PC-9 (cell line): ENCODE measurements at regions not wholly inside any gene's neighbourhood (a gene's known extent, or its start where the extent isn't known, plus 50 kb on each side); places are given as distances from the start of the nearest gene placed in this dataset.

Source experiments
- BruUV-seq: library from RNA; stranded (reverse); fragments of 400-500 nt; replicated peaks from 2 replicates; lab custom pipeline; 2021; lab: Mats Ljungman, UMichigan
- CTCF ChIA-PET: fragments of 300-600 bp; sonication (Branson Sonifier 250); formaldehyde crosslinking; loops from one replicate; lab custom pipeline; 2022; ENCODE audit warnings: antibody characterized with exemption; lab: Charles Lee
- POLR2A ChIA-PET: fragments of 300-600 bp; sonication (Branson Sonifier 250); formaldehyde crosslinking; loops from one replicate; lab custom pipeline; 2022; ENCODE audit warnings: antibody characterized with exemption; ENCODE audit not compliant: unreplicated experiment; lab: Charles Lee
- DNase-seq, 2 experiments: peaks; one replicate each; pipeline versions ENCODE4 v3.0.0 to v3.0.0-alpha.2; 2015 to 2022; ENCODE audit warnings: mixed read lengths in 1 of 2
- H2AFZ ChIP-seq: fragments of 200-600 bp; sonication (generic); 2 replicates; pipeline ENCODE4 v1.8.1; 2017; ENCODE audit warnings: antibody characterized with exemption
- H3F3A ChIP-seq: fragments of 200-600 bp; sonication (generic); 2 replicates; pipeline ENCODE4 v1.8.1; 2017; ENCODE audit warnings: antibody characterized with exemption, mild to moderate bottlenecking, low read depth; ENCODE audit not compliant: insufficient read depth
- H3K27ac ChIP-seq: fragments of 200-600 bp; sonication (generic); 2 replicates; pipeline ENCODE4 v1.6.1; 2016; ENCODE audit warnings: mixed run types
- H3K27me3 ChIP-seq: fragments of 200-600 bp; sonication (generic); 2 replicates; pipeline ENCODE4 v1.6.1; 2016; ENCODE audit warnings: low read depth, mixed run types; ENCODE audit not compliant: insufficient read depth
- H3K36me3 ChIP-seq: fragments of 200-600 bp; sonication (generic); 2 replicates; pipeline ENCODE4 v1.6.1; 2016; ENCODE audit warnings: low read depth, mixed run types
- H3K4me1 ChIP-seq: fragments of 200-600 bp; sonication (generic); replicated peaks from 2 replicates; pipeline ENCODE4 v1.6.1; 2016; ENCODE audit warnings: mixed run types; ENCODE audit not compliant: insufficient read depth
- H3K4me2 ChIP-seq: fragments of 200-600 bp; sonication (generic); 2 replicates; pipeline ENCODE4 v1.6.1; 2017; ENCODE audit warnings: mixed run types
- H3K4me3 ChIP-seq: fragments of 200-600 bp; sonication (generic); 2 replicates; pipeline ENCODE4 v1.6.1; 2016; ENCODE audit warnings: mixed run types
- H3K79me2 ChIP-seq: fragments of 200-600 bp; sonication (generic); 2 replicates; pipeline ENCODE4 v1.6.1; 2017; ENCODE audit warnings: low read depth, mixed run types
- H3K9me2 ChIP-seq: fragments of 200-600 bp; sonication (generic); 2 replicates; pipeline ENCODE4 v1.8.1; 2017; ENCODE audit warnings: mild to moderate bottlenecking; ENCODE audit not compliant: insufficient read depth
- H3K9me3 ChIP-seq: fragments of 200-600 bp; sonication (generic); 2 replicates; pipeline ENCODE4 v1.8.1; 2016; ENCODE audit warnings: low read depth; ENCODE audit not compliant: insufficient read depth
- H4K20me1 ChIP-seq: fragments of 200-600 bp; sonication (generic); 2 replicates; pipeline ENCODE4 v1.8.1; 2017; ENCODE audit not compliant: insufficient read depth
- CTCF ChIP-seq: fragments of 200-600 bp; sonication (generic); conservative IDR thresholded peaks from 2 replicates; pipeline ENCODE4 v1.6.1; 2017; ENCODE audit warnings: mixed run types, antibody characterized with exemption, mild to moderate bottlenecking, moderate library complexity
- EZH2 ChIP-seq: fragments of 200-600 bp; sonication (generic); IDR thresholded peaks from 2 replicates; pipeline ENCODE4 v1.8.0; 2017; ENCODE audit warnings: antibody characterized with exemption, low read depth
- intact Hi-C: fragments of 100-400 bp; cut with micrococcal nuclease; formaldehyde crosslinking; loops from one replicate; pipeline ENCODE4 v1.10.0; 2022; ENCODE audit not compliant: unreplicated experiment

GRCh38 chr15:81434851-81435250 is 60.8 kb upstream of the TMC3 start:
- Histone ChIP-seq H3K36me3 (no peaks in the 10 kb centered on the region), H3K9me3 (no peaks in the 10 kb centered on the region), H3K79me2 (no peaks in the 10 kb centered on the region), H3K9me2 (no peaks in the 10 kb centered on the region; the same call in 1 of the 2 replicates), H3K4me1 (no peaks in the 10 kb centered on the region), H3F3A (no peaks in the 10 kb centered on the region), H3K27ac (no peak overlapping the region), H4K20me1 (no peaks in the 10 kb centered on the region), H3K4me2 (no peak overlapping the region), H2AFZ (no peak overlapping the region), H3K27me3 (peaks cover 8% of the 10 kb centered on the region; the same call in 1 of the 2 replicates), H3K4me3 (no peak overlapping the region)
- CTCF ChIA-PET, result no interaction called here
- intact Hi-C loops, result no loop called here
- no peak for TF ChIP-seq CTCF
- no peak for TF ChIP-seq EZH2
- no TSS peak for BruUV-seq
- POLR2A ChIA-PET, result no interaction called here
- no peak for DNase-seq

DNA sequence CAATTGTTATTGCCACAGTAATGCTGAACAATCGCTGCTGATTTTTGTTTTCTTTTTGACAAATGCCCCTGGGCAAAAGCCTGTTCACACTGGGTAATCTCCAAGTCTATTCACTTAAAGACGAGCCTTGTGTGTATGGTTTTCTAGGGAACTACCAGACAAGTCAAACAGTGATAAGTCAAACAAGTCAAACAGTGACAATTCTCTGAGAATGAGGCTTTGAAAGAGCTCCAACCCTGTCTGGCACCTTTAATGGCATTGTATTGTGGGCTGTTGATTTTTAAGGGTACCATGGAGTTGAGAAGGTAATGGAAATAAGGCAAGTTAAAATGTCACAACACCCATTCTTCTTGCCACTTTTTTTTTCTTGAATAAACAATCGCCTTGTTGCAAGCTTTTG is 59.4 kb upstream of the TMC3 start:
- H3K4me2 ChIP-seq, result no peak overlapping the region
- no TSS peak for BruUV-seq
- TF ChIP-seq EZH2 (no peak), CTCF (no peak)
- intact Hi-C loops, result no loop called here
- no peaks in the 10 kb centered on the region for H3K9me2 ChIP-seq
- no peak for DNase-seq
- H4K20me1 ChIP-seq, result no peaks in the 10 kb centered on the region
- no peaks in the 10 kb centered on the region for H3K79me2 ChIP-seq
- no peaks in the 10 kb centered on the region for H3F3A ChIP-seq
- H3K36me3 ChIP-seq, result no peaks in the 10 kb centered on the region
- CTCF ChIA-PET, result no interaction called here
- no peak overlapping the region for H3K4me3 ChIP-seq
- H2AFZ ChIP-seq, result no peak overlapping the region
- H3K27me3 ChIP-seq, result peaks cover 3% of the 10 kb centered on the region; the same call in 1 of the 2 replicates
- H3K4me1 ChIP-seq, result no peaks in the 10 kb centered on the region
- H3K27ac ChIP-seq, result no peak overlapping the region
- POLR2A ChIA-PET, result no interaction called here
- no peaks in the 10 kb centered on the region for H3K9me3 ChIP-seq

GRCh38 chr15:81432179-81432578 is 58.2 kb upstream of the TMC3 start:
- Histone ChIP-seq H3K4me1 (no peaks in the 10 kb centered on the region), H3K27ac (no peak overlapping the region), H4K20me1 (no peaks in the 10 kb centered on the region), H3K4me2 (no peak overlapping the region), H3K9me3 (no peaks in the 10 kb centered on the region), H3K36me3 (no peaks in the 10 kb centered on the region), H3K4me3 (no peak overlapping the region), H2AFZ (no peak overlapping the region), H3K27me3 (peaks cover 3% of the 10 kb centered on the region; the same call in 1 of the 2 replicates), H3F3A (no peaks in the 10 kb centered on the region), H3K9me2 (no peaks in the 10 kb centered on the region), H3K79me2 (no peaks in the 10 kb centered on the region)
- intact Hi-C loops, result no loop called here
- no TSS peak for BruUV-seq
- ChIA-PET CTCF (no interaction called here), POLR2A (interaction anchor here (0.6 kb wide), 1 partner anchor 18 kb away, joined by 11 read pairs; no protein-coding TSS in a partner anchor)
- TF ChIP-seq CTCF (no peak), EZH2 (no peak)
- no peak for DNase-seq
